Inflammatory macrophage treated with lipopolysaccharide for 4 hours (primary cell): ENCODE measurements at regions not wholly inside any gene's neighbourhood (a gene's known extent, or its start where the extent isn't known, plus 50 kb on each side); places are given as distances from the start of the nearest gene placed in this dataset.
"Not testable (repeated sequence)": the region's sequence is repeated elsewhere in the genome, so short reads cannot be mapped to it uniquely, and the experiment has no call there.

ENCODE experiments used
- DNase-seq: peaks from one replicate; pipeline ENCODE4 v3.0.0-alpha.2; 2020

- no peak for DNase-seq
Observed at GRCh38 chr6:147674794-147675193, 166.3 kb downstream of the SAMD5 start.

GRCh38 chr6:147675281-147675680, 166.8 kb downstream of the SAMD5 start:
- DNase-seq, result no peak

- DNase-seq, result no peak
Observed at GRCh38 chr6:147676495-147677199, 168.2 kb downstream of the SAMD5 start.

- no peak for DNase-seq
Observed at GRCh38 chr6:147677647-147678046, 169.2 kb downstream of the SAMD5 start.

- no peak for DNase-seq
Observed at GRCh38 chr6:147678253-147678652, 169.8 kb downstream of the SAMD5 start.

GRCh38 chr6:147684906-147685305, 176.4 kb downstream of the SAMD5 start:
- DNase-seq, result no peak

- no peak for DNase-seq
Observed at GRCh38 chr6:147689398-147689797, 180.9 kb downstream of the SAMD5 start.

GRCh38 chr6:147691446-147691845, 183.0 kb downstream of the SAMD5 start:
- no peak for DNase-seq

- DNase-seq, result no peak
Observed at GRCh38 chr6:147693181-147693580, 184.7 kb downstream of the SAMD5 start.

GRCh38 chr6:147694556-147694955, 186.1 kb downstream of the SAMD5 start:
- not testable (repeated sequence) for DNase-seq

- no peak for DNase-seq
Observed at GRCh38 chr6:147695819-147696218, 187.3 kb downstream of the SAMD5 start.

- DNase-seq, result no peak
Observed at GRCh38 chr6:147699140-147699539, 190.7 kb downstream of the SAMD5 start.

- no peak for DNase-seq
Observed at GRCh38 chr6:147699637-147700036, 191.1 kb downstream of the SAMD5 start.

GRCh38 chr6:147700436-147701209, 192.1 kb downstream of the SAMD5 start:
- DNase-seq, result no peak

GRCh38 chr6:147704691-147705090, 196.2 kb downstream of the SAMD5 start:
- no peak for DNase-seq

- DNase-seq, result no peak
Observed at GRCh38 chr6:147707524-147707923, 199.0 kb downstream of the SAMD5 start.

- no peak for DNase-seq
Observed at GRCh38 chr6:147708170-147708569, 199.7 kb downstream of the SAMD5 start.

GRCh38 chr6:147709396-147710272, 201.1 kb downstream of the SAMD5 start:
- DNase-seq, result no peak

GRCh38 chr6:147710890-147711289, 202.4 kb downstream of the SAMD5 start:
- DNase-seq, result no peak

GRCh38 chr6:147711476-147711875, 203.0 kb downstream of the SAMD5 start:
- no peak for DNase-seq

GRCh38 chr6:147712841-147713240, 204.4 kb downstream of the SAMD5 start:
- no peak for DNase-seq

GRCh38 chr6:147715035-147715434, 206.5 kb downstream of the SAMD5 start:
- no peak for DNase-seq

- no peak for DNase-seq
Observed at GRCh38 chr6:147716434-147716833, 207.9 kb downstream of the SAMD5 start.
